Activated CD4-positive, CD25-positive, alpha-beta regulatory T cell (primary cell): ENCODE measurements at regions not wholly inside any gene's neighbourhood (a gene's known extent, or its start where the extent isn't known, plus 50 kb on each side); places are given as distances from the start of the nearest gene placed in this dataset.
"Not testable (repeated sequence)": the region's sequence is repeated elsewhere in the genome, so short reads cannot be mapped to it uniquely, and the experiment has no call there.

Experiments used
- DNase-seq, 4 experiments: peaks; one replicate each; lab custom pipeline; 2025; lab: John Stamatoyannopoulos, UW

GRCh38 chr4:102397056-102397455 is 51.8 kb upstream of the SLC39A8 start:
- DNase-seq: not testable (repeated sequence)

- no peak for DNase-seq
Observed at GRCh38 chr4:102399021-102399420, 53.7 kb upstream of the SLC39A8 start.

- DNase-seq: no peak
Observed at GRCh38 chr4:102400898-102401297, 55.6 kb upstream of the SLC39A8 start.

GRCh38 chr4:102402223-102402622 is 56.9 kb upstream of the SLC39A8 start:
- DNase-seq: no peak

GRCh38 chr4:102403116-102403515 is 57.8 kb upstream of the SLC39A8 start:
- no peak for DNase-seq

GRCh38 chr4:102404431-102404969 is 59.2 kb upstream of the SLC39A8 start:
- no peak for DNase-seq

- DNase-seq: no peak
Observed at GRCh38 chr4:102405821-102406401, 60.6 kb upstream of the SLC39A8 start.

- not testable (repeated sequence) for DNase-seq
Observed at GRCh38 chr4:102410884-102411283, 65.6 kb upstream of the SLC39A8 start.

GRCh38 chr4:102411408-102411807 is 66.1 kb upstream of the SLC39A8 start:
- no peak for DNase-seq

GRCh38 chr4:102416765-102417164 is 71.5 kb upstream of the SLC39A8 start:
- no peak for DNase-seq

- no peak for DNase-seq
Observed at GRCh38 chr4:102420563-102421398, 75.5 kb upstream of the SLC39A8 start.

- DNase-seq: no peak
Observed at GRCh38 chr4:102422843-102423242, 77.6 kb upstream of the SLC39A8 start.

- DNase-seq: no peak
Observed at GRCh38 chr4:102423375-102423774, 77.8 kb upstream of the NFKB1 start.

GRCh38 chr4:102427371-102427998 is 73.7 kb upstream of the NFKB1 start:
- no peak for DNase-seq

- DNase-seq: no peak
Observed at GRCh38 chr4:102428122-102428521, 73.0 kb upstream of the NFKB1 start.

GRCh38 chr4:102429553-102429952 is 71.6 kb upstream of the NFKB1 start:
- no peak for DNase-seq

GRCh38 chr4:102430461-102430910 is 70.7 kb upstream of the NFKB1 start:
- DNase-seq: no peak

GRCh38 chr4:102431608-102431961 is 69.6 kb upstream of the NFKB1 start:
- no peak for DNase-seq

- no peak for DNase-seq
Observed at GRCh38 chr4:102437111-102437510, 64.0 kb upstream of the NFKB1 start.

- DNase-seq: no peak
Observed at GRCh38 chr4:102438396-102439235, 62.5 kb upstream of the NFKB1 start.

- no peak for DNase-seq
Observed at GRCh38 chr4:102439236-102439614, 61.9 kb upstream of the NFKB1 start.

- DNase-seq: no peak
Observed at GRCh38 chr4:102439812-102440211, 61.3 kb upstream of the NFKB1 start.
